Type B pancreatic cell (in vitro differentiated cells): ENCODE measurements at regions not wholly inside any gene's neighbourhood (a gene's known extent, or its start where the extent isn't known, plus 50 kb on each side); places are given as distances from the start of the nearest gene placed in this dataset.

Source experiments
- DNase-seq: peaks from one replicate; pipeline ENCODE4 v3.0.0; 2021; ENCODE audit warnings: mixed read lengths; ENCODE audit not compliant: unreplicated experiment; ENCODE audit errors: extremely low spot score
- H3K27ac Mint-ChIP-seq: 2 replicates; pipeline ENCODE4 v1.8.0; 2021; ENCODE audit warnings: mild to moderate bottlenecking, mixed read lengths
- H3K27me3 Mint-ChIP-seq: 2 replicates; pipeline ENCODE4 v1.8.0; 2021; ENCODE audit warnings: mixed read lengths
- H3K36me3 Mint-ChIP-seq: 2 replicates; pipeline ENCODE4 v1.8.0; 2021; ENCODE audit warnings: mixed read lengths
- H3K4me1 Mint-ChIP-seq: one replicate; pipeline ENCODE4 v1.8.0; 2021; ENCODE audit warnings: mixed read lengths; ENCODE audit not compliant: unreplicated experiment
- H3K4me3 Mint-ChIP-seq: 2 replicates; pipeline ENCODE4 v1.8.0; 2021; ENCODE audit warnings: mild to moderate bottlenecking, mixed read lengths
- H3K9me3 Mint-ChIP-seq: 2 replicates; pipeline ENCODE4 v1.8.0; 2021; ENCODE audit warnings: mixed read lengths
- CTCF ChIP-seq: fragments of 200-600 bp; sonication (generic); conservative IDR thresholded peaks from 2 replicates; pipeline ENCODE4 v1.5.0; 2021; ENCODE audit warnings: antibody characterized with exemption, mild to moderate bottlenecking

- no peak overlapping the region for H3K27ac Mint-ChIP-seq
- H3K4me3 Mint-ChIP-seq = no peak overlapping the region
- no peak for DNase-seq
- H3K4me1 Mint-ChIP-seq = no peaks in the 10 kb centered on the region
- H3K36me3 Mint-ChIP-seq = no peaks in the 10 kb centered on the region
- no peak for TF ChIP-seq CTCF
- peaks cover 13% of the 10 kb centered on the region for H3K27me3 Mint-ChIP-seq
- no peaks in the 10 kb centered on the region for H3K9me3 Mint-ChIP-seq
These were observed 77.5 kb downstream of the ENGASE start for GRCh38 chr17:79152110-79152509.

- TF ChIP-seq CTCF = no peak
- no peak overlapping the region for H3K4me3 Mint-ChIP-seq
- no peaks in the 10 kb centered on the region for H3K36me3 Mint-ChIP-seq
- no peak for DNase-seq
- H3K9me3 Mint-ChIP-seq = no peaks in the 10 kb centered on the region
- no peak overlapping the region for H3K27ac Mint-ChIP-seq
- no peaks in the 10 kb centered on the region for H3K4me1 Mint-ChIP-seq
- H3K27me3 Mint-ChIP-seq = peaks cover 13% of the 10 kb centered on the region
These were observed 76.2 kb downstream of the ENGASE start for GRCh38 chr17:79150799-79151198.

GRCh38 chr17:79150035-79150733 lies 75.6 kb downstream of the ENGASE start:
- no peaks in the 10 kb centered on the region for H3K36me3 Mint-ChIP-seq
- H3K4me1 Mint-ChIP-seq = no peaks in the 10 kb centered on the region
- H3K27ac Mint-ChIP-seq = no peak overlapping the region
- DNase-seq = no peak
- peaks cover 13% of the 10 kb centered on the region for H3K27me3 Mint-ChIP-seq
- H3K4me3 Mint-ChIP-seq = no peak overlapping the region
- no peak for TF ChIP-seq CTCF
- no peaks in the 10 kb centered on the region for H3K9me3 Mint-ChIP-seq

- TF ChIP-seq CTCF = no peak
- Mint-ChIP-seq H3K4me1 (no peaks in the 10 kb centered on the region), H3K36me3 (no peaks in the 10 kb centered on the region), H3K9me3 (no peaks in the 10 kb centered on the region), H3K27ac (no peak overlapping the region), H3K27me3 (peaks cover 9% of the 10 kb centered on the region), H3K4me3 (no peak overlapping the region)
- no peak for DNase-seq
These were observed 74.0 kb downstream of the ENGASE start for GRCh38 chr17:79148584-79148983.

- no peaks in the 10 kb centered on the region for H3K36me3 Mint-ChIP-seq
- H3K27ac Mint-ChIP-seq = no peak overlapping the region
- no peak overlapping the region for H3K4me3 Mint-ChIP-seq
- DNase-seq = no peak
- no peaks in the 10 kb centered on the region for H3K4me1 Mint-ChIP-seq
- no peaks in the 10 kb centered on the region for H3K9me3 Mint-ChIP-seq
- TF ChIP-seq CTCF = no peak
- H3K27me3 Mint-ChIP-seq = peaks cover 4% of the 10 kb centered on the region
These were observed 73.3 kb downstream of the ENGASE start for GRCh38 chr17:79147746-79148506.
